ENCODE measurements at regions not wholly inside any gene's neighbourhood (a gene's known extent, or its start where the extent isn't known, plus 50 kb on each side); places are given as distances from the start of the nearest gene placed in this dataset.

DNA sequence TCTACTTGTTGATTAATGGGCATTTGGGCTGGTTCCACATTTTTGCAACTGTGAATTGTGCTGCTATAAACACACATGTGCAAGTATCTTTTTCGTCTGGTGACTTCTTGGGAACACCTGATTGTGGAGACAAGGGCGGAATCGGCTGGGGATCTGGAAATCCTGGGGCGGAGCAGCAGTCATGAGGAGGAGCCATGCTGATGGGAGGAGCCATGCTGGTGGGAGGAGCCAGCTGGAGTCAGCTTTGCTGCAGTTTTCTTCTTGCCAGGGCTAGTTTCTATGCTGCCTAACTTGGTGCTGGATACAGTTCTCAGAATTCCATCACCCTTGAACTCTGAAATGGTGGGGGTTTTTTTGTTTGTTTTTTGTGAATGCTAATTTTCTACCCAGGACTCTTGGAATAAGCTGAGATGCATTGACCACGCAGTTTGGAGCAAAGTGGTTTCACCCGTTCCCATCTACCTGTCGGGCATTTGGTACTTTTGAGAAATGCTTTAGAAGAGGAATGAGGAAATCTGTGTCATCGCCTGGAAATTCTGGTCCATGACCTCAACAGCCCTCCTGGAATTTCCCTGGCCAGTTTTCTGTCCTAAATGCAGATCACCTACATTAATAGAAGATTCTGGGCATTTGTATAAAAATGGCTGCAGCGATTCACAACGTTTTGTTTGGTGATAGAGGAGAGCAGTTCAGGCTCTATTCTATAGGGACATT, 217.4 kb upstream of the ZFHX3 start:
- no peak overlapping the region for H3K4me2 ChIP-seq (ENCODE audit: control insufficient read depth, insufficient read depth)
- ChIA-PET SMC1A (ENCODE audit: uncharacterized antibody, unreplicated experiment) (no interaction called here), CTCF (no interaction called here), RAD21 (ENCODE audit: unreplicated experiment) (no interaction called here), POLR2A (no interaction called here)
- no peak overlapping the region for H3K27ac ChIP-seq (ENCODE audit: control insufficient read depth, insufficient read depth)
- in situ Hi-C loops (cut with MboI) (no loop called here), intact Hi-C loops (cut with micrococcal nuclease; ENCODE audit: unreplicated experiment) (no loop called here)
- H3K4me1 ChIP-seq (ENCODE audit: control insufficient read depth, insufficient read depth, low read length) = no peaks in the 10 kb centered on the region
- H4K20me1 ChIP-seq (ENCODE audit: control insufficient read depth, insufficient read depth) = no peaks in the 10 kb centered on the region
- BruUV-seq (replicated peaks) = no TSS peak
- ATAC-seq (no peak), FAIRE-seq (no peak), DNase-seq (ENCODE audit: low read depth, low spot score) (no peak)
- H3K9ac ChIP-seq (ENCODE audit: control insufficient read depth, insufficient read depth, low read length) = no peak overlapping the region
- TF ChIP-seq JUND (IDR thresholded peaks at IDR 0.05; ENCODE audit: low read depth, low read length) (no peak), YY1 (IDR thresholded peaks at IDR 0.05; ENCODE audit: low read depth, low read length) (no peak), HDAC2 (IDR thresholded peaks at IDR 0.05) (no peak), SMARCA5 (IDR thresholded peaks at IDR 0.05) (no peak), NFIC (IDR thresholded peaks at IDR 0.05; ENCODE audit: low read depth, low read length) (no peak), TBL1XR1 (IDR thresholded peaks at IDR 0.05; ENCODE audit: low read depth, low read length) (no peak), CBFB (IDR thresholded peaks at IDR 0.05; ENCODE audit: low read depth) (no peak)
- TF ChIP-seq, protein P1, sequence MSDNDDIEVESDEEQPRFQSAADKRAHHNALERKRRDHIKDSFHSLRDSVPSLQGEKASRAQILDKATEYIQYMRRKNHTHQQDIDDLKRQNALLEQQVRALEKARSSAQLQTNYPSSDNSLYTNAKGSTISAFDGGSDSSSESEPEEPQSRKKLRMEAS (IDR thresholded peaks at IDR 0.05; ENCODE audit: low read depth, low read length) = no peak
- TF ChIP-seq, protein P2, sequence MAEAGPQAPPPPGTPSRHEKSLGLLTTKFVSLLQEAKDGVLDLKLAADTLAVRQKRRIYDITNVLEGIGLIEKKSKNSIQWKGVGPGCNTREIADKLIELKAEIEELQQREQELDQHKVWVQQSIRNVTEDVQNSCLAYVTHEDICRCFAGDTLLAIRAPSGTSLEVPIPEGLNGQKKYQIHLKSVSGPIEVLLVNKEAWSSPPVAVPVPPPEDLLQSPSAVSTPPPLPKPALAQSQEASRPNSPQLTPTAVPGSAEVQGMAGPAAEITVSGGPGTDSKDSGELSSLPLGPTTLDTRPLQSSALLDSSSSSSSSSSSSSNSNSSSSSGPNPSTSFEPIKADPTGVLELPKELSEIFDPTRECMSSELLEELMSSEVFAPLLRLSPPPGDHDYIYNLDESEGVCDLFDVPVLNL (IDR thresholded peaks at IDR 0.05; ENCODE audit: low read depth, low read length) = no peak
- TF ChIP-seq, protein P3, sequence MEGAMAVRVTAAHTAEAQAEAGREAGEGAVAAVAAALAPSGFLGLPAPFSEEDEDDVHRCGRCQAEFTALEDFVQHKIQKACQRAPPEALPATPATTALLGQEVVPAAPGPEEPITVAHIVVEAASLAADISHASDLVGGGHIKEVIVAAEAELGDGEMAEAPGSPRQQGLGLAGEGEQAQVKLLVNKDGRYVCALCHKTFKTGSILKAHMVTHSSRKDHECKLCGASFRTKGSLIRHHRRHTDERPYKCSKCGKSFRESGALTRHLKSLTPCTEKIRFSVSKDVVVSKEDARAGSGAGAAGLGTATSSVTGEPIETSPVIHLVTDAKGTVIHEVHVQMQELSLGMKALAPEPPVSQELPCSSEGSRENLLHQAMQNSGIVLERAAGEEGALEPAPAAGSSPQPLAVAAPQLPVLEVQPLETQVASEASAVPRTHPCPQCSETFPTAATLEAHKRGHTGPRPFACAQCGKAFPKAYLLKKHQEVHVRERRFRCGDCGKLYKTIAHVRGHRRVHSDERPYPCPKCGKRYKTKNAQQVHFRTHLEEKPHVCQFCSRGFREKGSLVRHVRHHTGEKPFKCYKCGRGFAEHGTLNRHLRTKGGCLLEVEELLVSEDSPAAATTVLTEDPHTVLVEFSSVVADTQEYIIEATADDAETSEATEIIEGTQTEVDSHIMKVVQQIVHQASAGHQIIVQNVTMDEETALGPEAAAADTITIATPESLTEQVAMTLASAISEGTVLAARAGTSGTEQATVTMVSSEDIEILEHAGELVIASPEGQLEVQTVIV (IDR thresholded peaks at IDR 0.05; ENCODE audit: borderline replicate concordance, partially characterized antibody) = no peak
- TF ChIP-seq, protein P4, sequence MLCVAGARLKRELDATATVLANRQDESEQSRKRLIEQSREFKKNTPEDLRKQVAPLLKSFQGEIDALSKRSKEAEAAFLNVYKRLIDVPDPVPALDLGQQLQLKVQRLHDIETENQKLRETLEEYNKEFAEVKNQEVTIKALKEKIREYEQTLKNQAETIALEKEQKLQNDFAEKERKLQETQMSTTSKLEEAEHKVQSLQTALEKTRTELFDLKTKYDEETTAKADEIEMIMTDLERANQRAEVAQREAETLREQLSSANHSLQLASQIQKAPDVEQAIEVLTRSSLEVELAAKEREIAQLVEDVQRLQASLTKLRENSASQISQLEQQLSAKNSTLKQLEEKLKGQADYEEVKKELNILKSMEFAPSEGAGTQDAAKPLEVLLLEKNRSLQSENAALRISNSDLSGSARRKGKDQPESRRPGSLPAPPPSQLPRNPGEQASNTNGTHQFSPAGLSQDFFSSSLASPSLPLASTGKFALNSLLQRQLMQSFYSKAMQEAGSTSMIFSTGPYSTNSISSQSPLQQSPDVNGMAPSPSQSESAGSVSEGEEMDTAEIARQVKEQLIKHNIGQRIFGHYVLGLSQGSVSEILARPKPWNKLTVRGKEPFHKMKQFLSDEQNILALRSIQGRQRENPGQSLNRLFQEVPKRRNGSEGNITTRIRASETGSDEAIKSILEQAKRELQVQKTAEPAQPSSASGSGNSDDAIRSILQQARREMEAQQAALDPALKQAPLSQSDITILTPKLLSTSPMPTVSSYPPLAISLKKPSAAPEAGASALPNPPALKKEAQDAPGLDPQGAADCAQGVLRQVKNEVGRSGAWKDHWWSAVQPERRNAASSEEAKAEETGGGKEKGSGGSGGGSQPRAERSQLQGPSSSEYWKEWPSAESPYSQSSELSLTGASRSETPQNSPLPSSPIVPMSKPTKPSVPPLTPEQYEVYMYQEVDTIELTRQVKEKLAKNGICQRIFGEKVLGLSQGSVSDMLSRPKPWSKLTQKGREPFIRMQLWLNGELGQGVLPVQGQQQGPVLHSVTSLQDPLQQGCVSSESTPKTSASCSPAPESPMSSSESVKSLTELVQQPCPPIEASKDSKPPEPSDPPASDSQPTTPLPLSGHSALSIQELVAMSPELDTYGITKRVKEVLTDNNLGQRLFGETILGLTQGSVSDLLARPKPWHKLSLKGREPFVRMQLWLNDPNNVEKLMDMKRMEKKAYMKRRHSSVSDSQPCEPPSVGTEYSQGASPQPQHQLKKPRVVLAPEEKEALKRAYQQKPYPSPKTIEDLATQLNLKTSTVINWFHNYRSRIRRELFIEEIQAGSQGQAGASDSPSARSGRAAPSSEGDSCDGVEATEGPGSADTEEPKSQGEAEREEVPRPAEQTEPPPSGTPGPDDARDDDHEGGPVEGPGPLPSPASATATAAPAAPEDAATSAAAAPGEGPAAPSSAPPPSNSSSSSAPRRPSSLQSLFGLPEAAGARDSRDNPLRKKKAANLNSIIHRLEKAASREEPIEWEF (IDR thresholded peaks at IDR 0.05; ENCODE audit: insufficient replicate concordance, low read depth, low read length) = no peak
- H3K4me3 ChIP-seq = no peak overlapping the region
- H3K9me3 ChIP-seq (replicated peaks; ENCODE audit: control insufficient read depth, insufficient read depth, low read length) = no peaks in the 10 kb centered on the region; the same call in 2 of the 3 replicates
- no peak overlapping the region for H2AFZ ChIP-seq (ENCODE audit: control insufficient read depth, low read depth, low read length)
- no peaks in the 10 kb centered on the region for H3K27me3 ChIP-seq (replicated peaks in 1 of 2; ENCODE audit: control insufficient read depth in 2 of 2, insufficient read depth in 2 of 2, low read length in 1 of 2)
- 19% methylated on average over 10 of the region's 10 CpGs for WGBS (ENCODE audit: insufficient coverage, insufficient replicate concordance, low lambda C conversion rate, missing lambda C conversion rate)
- H3K36me3 ChIP-seq (ENCODE audit: control insufficient read depth in 2 of 2, insufficient read depth in 2 of 2, low read length in 1 of 2) = no peaks in the 10 kb centered on the region
- no peaks in the 10 kb centered on the region for H3K79me2 ChIP-seq (ENCODE audit: control insufficient read depth, insufficient read depth, low read length)
